Activated B cell treated with CpG ODN at 0.5 μM for 24 hours (primary cell): ENCODE measurements at regions not wholly inside any gene's neighbourhood (a gene's known extent, or its start where the extent isn't known, plus 50 kb on each side); places are given as distances from the start of the nearest gene placed in this dataset.

Experiments
- ATAC-seq: fragments of 200-7000 bp; cut with Tn5 transposase; one replicate; pipeline ENCODE4 v1.10.0; 2021; ENCODE audit warnings: low read depth, mild to moderate bottlenecking, moderate library complexity
- CTCF ChIA-PET: fragments of 350-600 bp; sonication (Branson Sonifier 250); formaldehyde crosslinking; loops from one replicate; lab custom pipeline; 2021; ENCODE audit warnings: antibody characterized with exemption; lab: Charles Lee
- POLR2A ChIA-PET: fragments of 350-600 bp; sonication (Branson Sonifier 250); formaldehyde crosslinking; loops from one replicate; lab custom pipeline; 2021; ENCODE audit warnings: antibody characterized with exemption; lab: Charles Lee
- DNase-seq: peaks from one replicate; pipeline ENCODE4 v3.0.0; 2022
- H3K27ac Mint-ChIP-seq: one replicate; pipeline ENCODE4 v1.8.0; 2020; ENCODE audit warnings: mixed read lengths
- H3K27me3 Mint-ChIP-seq: one replicate; pipeline ENCODE4 v1.8.0; 2021; ENCODE audit warnings: mixed read lengths
- H3K36me3 Mint-ChIP-seq: one replicate; pipeline ENCODE4 v1.8.0; 2021; ENCODE audit warnings: low read depth, mixed read lengths
- H3K4me1 Mint-ChIP-seq: one replicate; pipeline ENCODE4 v1.8.0; 2021; ENCODE audit warnings: mixed read lengths
- H3K4me3 Mint-ChIP-seq: one replicate; pipeline ENCODE4 v1.8.0; 2020; ENCODE audit warnings: mild to moderate bottlenecking, mixed read lengths
- H3K9me3 Mint-ChIP-seq: one replicate; pipeline ENCODE4 v1.8.0; 2020; ENCODE audit warnings: mixed read lengths
- CTCF ChIP-seq: fragments of 200-600 bp; IDR thresholded peaks from one replicate; pipeline ENCODE4 v1.8.0; 2022; ENCODE audit warnings: antibody characterized with exemption, mild to moderate bottlenecking
- intact Hi-C: fragments of 100-400 bp; cut with micrococcal nuclease; formaldehyde crosslinking; loops from one replicate; pipeline ENCODE4 v1.15.1; 2024

- ChIA-PET CTCF (no interaction called here), POLR2A (no interaction called here)
- intact Hi-C loops = no loop called here
- TF ChIP-seq CTCF = no peak
- H3K36me3 Mint-ChIP-seq = no peaks in the 10 kb centered on the region
- no peaks in the 10 kb centered on the region for H3K4me1 Mint-ChIP-seq
- no peak overlapping the region for H3K27ac Mint-ChIP-seq
- DNase-seq (no peak), ATAC-seq (no peak)
- no peak overlapping the region for H3K4me3 Mint-ChIP-seq
- H3K27me3 Mint-ChIP-seq = peaks cover 7% of the 10 kb centered on the region
- H3K9me3 Mint-ChIP-seq = peaks cover 3% of the 10 kb centered on the region
Observed at GRCh38 chr1:88472298-88472697, 211.8 kb upstream of the PKN2 start.

- no peaks in the 10 kb centered on the region for H3K36me3 Mint-ChIP-seq
- TF ChIP-seq CTCF = no peak
- intact Hi-C loops = no loop called here
- H3K9me3 Mint-ChIP-seq = peaks cover 1% of the 10 kb centered on the region
- no peak overlapping the region for H3K27ac Mint-ChIP-seq
- H3K4me3 Mint-ChIP-seq = no peak overlapping the region
- ChIA-PET POLR2A (no interaction called here), CTCF (no interaction called here)
- DNase-seq (no peak), ATAC-seq (no peak)
- H3K4me1 Mint-ChIP-seq = no peaks in the 10 kb centered on the region
- peaks cover 7% of the 10 kb centered on the region for H3K27me3 Mint-ChIP-seq
Observed at GRCh38 chr1:88472714-88473113, 211.4 kb upstream of the PKN2 start.

GRCh38 chr1:88474555-88475304 is 209.3 kb upstream of the PKN2 start:
- no peak overlapping the region for H3K4me3 Mint-ChIP-seq
- POLR2A ChIA-PET = no interaction called here

GRCh38 chr1:88484881-88485280 is 199.2 kb upstream of the PKN2 start:
- Mint-ChIP-seq H3K27me3 (peaks cover 10% of the 10 kb centered on the region), H3K4me3 (no peak overlapping the region), H3K27ac (no peak overlapping the region), H3K9me3 (no peaks in the 10 kb centered on the region), H3K36me3 (no peaks in the 10 kb centered on the region), H3K4me1 (no peaks in the 10 kb centered on the region)
- no peak for TF ChIP-seq CTCF
- ChIA-PET CTCF (no interaction called here), POLR2A (no interaction called here)
- intact Hi-C loops = no loop called here
- ATAC-seq (no peak), DNase-seq (no peak)

More at GRCh38 chr1:88474555-88475304, 209.3 kb upstream of the PKN2 start:
- Mint-ChIP-seq H3K9me3 (no peaks in the 10 kb centered on the region), H3K27ac (no peak overlapping the region), H3K27me3 (peaks cover 5% of the 10 kb centered on the region), H3K36me3 (no peaks in the 10 kb centered on the region), H3K4me1 (no peaks in the 10 kb centered on the region)
- ATAC-seq (no peak), DNase-seq (no peak)
- TF ChIP-seq CTCF = no peak
- intact Hi-C loops = no loop called here
- CTCF ChIA-PET = no interaction called here

- Mint-ChIP-seq H3K27me3 (peaks cover 4% of the 10 kb centered on the region), H3K27ac (no peak overlapping the region), H3K36me3 (no peaks in the 10 kb centered on the region), H3K9me3 (no peaks in the 10 kb centered on the region), H3K4me1 (no peaks in the 10 kb centered on the region), H3K4me3 (no peak overlapping the region)
- DNase-seq (no peak), ATAC-seq (no peak)
- TF ChIP-seq CTCF = no peak
- ChIA-PET CTCF (no interaction called here), POLR2A (no interaction called here)
- intact Hi-C loops = no loop called here
Observed at GRCh38 chr1:88488237-88488636, 195.8 kb upstream of the PKN2 start.
